WERI-Rb-1 (cell line): ENCODE measurements at regions not wholly inside any gene's neighbourhood (a gene's known extent, or its start where the extent isn't known, plus 50 kb on each side); places are given as distances from the start of the nearest gene placed in this dataset.

ENCODE experiments used
- DNase-seq: peaks from one replicate; pipeline ENCODE4 v3.0.0-alpha.2; 2020
- H3K27ac ChIP-seq: fragments of 250-450 bp; sonication (Bioruptor Pico); 2 replicates; pipeline ENCODE4 v1.5.1; 2020; ENCODE audit warnings: mild to moderate bottlenecking, moderate library complexity
- H3K27me3 ChIP-seq: fragments of 250-450 bp; sonication (Bioruptor Pico); 2 replicates; pipeline ENCODE4 v1.5.1; 2021; ENCODE audit warnings: mild to moderate bottlenecking, low read depth, moderate library complexity; ENCODE audit not compliant: insufficient read depth, severe bottlenecking
- H3K36me3 ChIP-seq: fragments of 250-450 bp; sonication (Bioruptor Pico); 2 replicates; pipeline ENCODE4 v1.5.1; 2020; ENCODE audit warnings: mild to moderate bottlenecking, moderate library complexity
- H3K4me3 ChIP-seq: 2 replicates; pipeline ENCODE4 v1.5.1; 2011; ENCODE audit warnings: low read depth, mild to moderate bottlenecking, control low read depth, low read length
- H3K9me3 ChIP-seq: fragments of 250-450 bp; sonication (Bioruptor Pico); 2 replicates; pipeline ENCODE4 v1.5.1; 2021; ENCODE audit warnings: mild to moderate bottlenecking, moderate library complexity; ENCODE audit not compliant: severe bottlenecking
- TF ChIP-seq, protein P1 (sequence below): IDR thresholded peaks from 2 replicates; pipeline ENCODE4 v1.5.1; 2011; ENCODE audit warnings: low read depth, mild to moderate bottlenecking, control low read depth, inconsistent platforms, low read length

DNA sequence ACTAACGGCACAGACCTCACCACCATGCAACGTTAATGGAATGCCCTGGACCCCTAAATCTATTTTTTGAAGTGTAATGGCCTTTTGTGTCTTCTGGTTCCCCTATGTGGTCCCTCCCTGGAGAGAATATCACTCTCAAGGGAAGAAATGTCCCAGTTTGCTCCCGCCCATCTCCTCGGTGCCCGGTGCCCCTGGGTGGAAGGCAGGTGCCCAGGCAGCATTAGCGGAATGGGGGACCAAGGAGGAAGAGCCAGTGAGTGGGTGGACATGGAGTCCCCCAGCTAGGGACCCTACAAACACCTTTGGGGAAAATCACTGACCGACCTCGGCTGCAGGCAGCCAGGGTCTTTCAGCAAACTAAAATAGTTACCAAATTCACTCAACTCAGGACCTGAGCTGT, 212.1 kb upstream of the RTL1 start:
- DNase-seq, result no peak
- TF ChIP-seq, protein P1, sequence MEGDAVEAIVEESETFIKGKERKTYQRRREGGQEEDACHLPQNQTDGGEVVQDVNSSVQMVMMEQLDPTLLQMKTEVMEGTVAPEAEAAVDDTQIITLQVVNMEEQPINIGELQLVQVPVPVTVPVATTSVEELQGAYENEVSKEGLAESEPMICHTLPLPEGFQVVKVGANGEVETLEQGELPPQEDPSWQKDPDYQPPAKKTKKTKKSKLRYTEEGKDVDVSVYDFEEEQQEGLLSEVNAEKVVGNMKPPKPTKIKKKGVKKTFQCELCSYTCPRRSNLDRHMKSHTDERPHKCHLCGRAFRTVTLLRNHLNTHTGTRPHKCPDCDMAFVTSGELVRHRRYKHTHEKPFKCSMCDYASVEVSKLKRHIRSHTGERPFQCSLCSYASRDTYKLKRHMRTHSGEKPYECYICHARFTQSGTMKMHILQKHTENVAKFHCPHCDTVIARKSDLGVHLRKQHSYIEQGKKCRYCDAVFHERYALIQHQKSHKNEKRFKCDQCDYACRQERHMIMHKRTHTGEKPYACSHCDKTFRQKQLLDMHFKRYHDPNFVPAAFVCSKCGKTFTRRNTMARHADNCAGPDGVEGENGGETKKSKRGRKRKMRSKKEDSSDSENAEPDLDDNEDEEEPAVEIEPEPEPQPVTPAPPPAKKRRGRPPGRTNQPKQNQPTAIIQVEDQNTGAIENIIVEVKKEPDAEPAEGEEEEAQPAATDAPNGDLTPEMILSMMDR, result no peak
- Histone ChIP-seq H3K36me3 (no peaks in the 10 kb centered on the region), H3K27me3 (peaks cover 95% of the 10 kb centered on the region), H3K4me3 (no peak overlapping the region), H3K27ac (no peak overlapping the region), H3K9me3 (no peaks in the 10 kb centered on the region)

DNA sequence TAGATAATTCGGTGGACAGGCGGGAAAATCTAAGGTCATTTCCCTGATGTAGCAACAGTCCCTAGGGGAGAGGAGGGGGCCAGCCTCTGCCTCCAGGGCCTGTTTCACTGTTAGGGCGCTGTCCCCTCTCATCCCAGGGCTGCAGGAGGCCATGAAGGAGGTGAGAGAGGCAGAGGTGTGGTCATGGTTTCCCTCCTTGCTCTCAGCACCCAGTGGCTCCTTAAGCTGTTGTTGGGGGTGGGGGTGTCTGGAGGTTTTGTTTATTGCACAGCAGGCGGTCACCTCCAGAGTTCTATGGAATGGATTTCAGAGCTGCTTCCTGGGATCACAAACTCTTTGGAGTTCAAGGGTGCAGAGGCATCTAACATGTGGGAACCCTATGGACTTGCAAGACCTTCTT, 212.5 kb upstream of the RTL1 start:
- H3K27ac ChIP-seq, result no peak overlapping the region
- no peak overlapping the region for H3K4me3 ChIP-seq
- no peaks in the 10 kb centered on the region for H3K36me3 ChIP-seq
- H3K9me3 ChIP-seq, result no peaks in the 10 kb centered on the region
- H3K27me3 ChIP-seq, result peaks cover 95% of the 10 kb centered on the region
- no peak for DNase-seq
- TF ChIP-seq, protein P1, result no peak

DNA sequence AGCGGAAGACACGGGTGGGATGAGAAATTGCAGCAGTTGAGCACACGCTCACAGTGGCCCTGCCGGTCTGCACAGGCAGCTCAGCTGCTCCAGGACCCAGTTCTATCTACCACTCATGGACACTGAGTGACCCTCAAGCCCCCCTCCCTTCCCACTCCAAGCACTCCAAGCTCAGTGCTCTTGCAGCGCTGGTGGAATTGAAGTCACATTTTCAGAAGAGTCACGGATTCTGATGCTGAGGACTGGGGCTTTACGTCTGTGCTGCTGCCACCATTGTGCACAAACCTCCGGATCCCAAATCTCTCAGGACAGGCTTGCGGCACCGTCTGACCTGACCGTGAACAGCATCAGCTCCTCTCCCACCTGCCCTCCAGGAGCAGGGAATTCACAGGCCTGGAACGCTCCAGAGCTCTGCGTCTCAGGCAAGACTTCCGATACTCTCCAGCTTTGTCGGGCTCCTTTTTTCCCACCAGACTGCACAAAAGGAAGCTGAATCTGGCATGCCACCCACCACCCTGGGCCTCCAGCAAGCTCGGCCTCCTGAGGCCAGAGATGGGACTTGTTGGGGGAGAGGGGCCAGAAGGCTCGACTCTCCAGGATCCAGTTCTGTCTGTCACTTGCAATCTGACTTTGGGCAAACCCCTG, 213.1 kb upstream of the RTL1 start:
- DNase-seq, result no peak
- Histone ChIP-seq H3K4me3 (no peak overlapping the region), H3K36me3 (no peaks in the 10 kb centered on the region), H3K27ac (no peak overlapping the region), H3K9me3 (no peaks in the 10 kb centered on the region), H3K27me3 (peaks cover 95% of the 10 kb centered on the region)
- TF ChIP-seq, protein P1, result no peak

DNA sequence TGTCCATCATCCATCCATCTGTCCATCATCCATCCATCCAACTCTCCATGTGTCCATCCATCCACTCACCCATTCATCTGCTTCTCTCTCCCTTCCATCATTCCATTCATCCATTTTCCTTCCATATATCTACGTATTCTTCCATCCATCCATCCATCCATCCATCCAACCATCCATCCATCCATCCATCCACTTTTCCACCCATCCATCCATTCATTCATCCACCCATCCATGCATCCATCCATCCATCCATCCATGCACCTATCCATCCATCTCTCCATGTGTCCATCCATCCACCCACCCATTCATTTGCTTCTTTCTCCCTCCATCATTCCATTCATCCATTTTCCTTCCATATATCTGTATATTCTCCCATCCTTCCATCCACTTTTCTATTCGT, 214.0 kb upstream of the RTL1 start:
- no peak overlapping the region for H3K4me3 ChIP-seq
- no peak overlapping the region for H3K27ac ChIP-seq
- no peak for DNase-seq
- no peaks in the 10 kb centered on the region for H3K36me3 ChIP-seq
- TF ChIP-seq, protein P1, result no peak
- no peaks in the 10 kb centered on the region for H3K9me3 ChIP-seq
- peaks cover 93% of the 10 kb centered on the region for H3K27me3 ChIP-seq

DNA sequence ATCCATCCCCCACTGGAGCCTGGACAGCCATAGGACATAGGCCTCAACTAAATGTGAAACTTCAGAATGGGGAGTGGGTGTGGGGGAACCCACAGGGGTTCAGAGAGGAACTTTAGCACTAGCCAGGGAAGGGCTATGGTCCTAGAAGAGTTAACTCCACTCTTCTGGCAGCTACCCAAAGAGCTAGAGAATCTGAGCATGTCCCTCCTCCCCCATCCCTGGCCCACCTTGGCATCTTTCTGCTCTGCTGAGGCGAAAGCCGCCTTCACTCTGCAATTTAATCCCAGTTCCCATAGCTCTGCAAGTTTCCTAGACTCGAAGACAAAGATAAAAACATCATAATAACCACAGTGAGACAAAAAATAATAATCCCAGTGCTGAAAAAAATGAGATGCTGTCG, 214.7 kb upstream of the RTL1 start:
- H3K4me3 ChIP-seq, result no peak overlapping the region
- H3K27ac ChIP-seq, result no peak overlapping the region
- H3K36me3 ChIP-seq, result no peaks in the 10 kb centered on the region
- DNase-seq, result no peak
- H3K9me3 ChIP-seq, result no peaks in the 10 kb centered on the region
- TF ChIP-seq, protein P1, result no peak
- H3K27me3 ChIP-seq, result peaks cover 93% of the 10 kb centered on the region
